ENCODE measurements at regions not wholly inside any gene's neighbourhood (a gene's known extent, or its start where the extent isn't known, plus 50 kb on each side); places are given as distances from the start of the nearest gene placed in this dataset.

- TF ChIP-seq, protein P1, sequence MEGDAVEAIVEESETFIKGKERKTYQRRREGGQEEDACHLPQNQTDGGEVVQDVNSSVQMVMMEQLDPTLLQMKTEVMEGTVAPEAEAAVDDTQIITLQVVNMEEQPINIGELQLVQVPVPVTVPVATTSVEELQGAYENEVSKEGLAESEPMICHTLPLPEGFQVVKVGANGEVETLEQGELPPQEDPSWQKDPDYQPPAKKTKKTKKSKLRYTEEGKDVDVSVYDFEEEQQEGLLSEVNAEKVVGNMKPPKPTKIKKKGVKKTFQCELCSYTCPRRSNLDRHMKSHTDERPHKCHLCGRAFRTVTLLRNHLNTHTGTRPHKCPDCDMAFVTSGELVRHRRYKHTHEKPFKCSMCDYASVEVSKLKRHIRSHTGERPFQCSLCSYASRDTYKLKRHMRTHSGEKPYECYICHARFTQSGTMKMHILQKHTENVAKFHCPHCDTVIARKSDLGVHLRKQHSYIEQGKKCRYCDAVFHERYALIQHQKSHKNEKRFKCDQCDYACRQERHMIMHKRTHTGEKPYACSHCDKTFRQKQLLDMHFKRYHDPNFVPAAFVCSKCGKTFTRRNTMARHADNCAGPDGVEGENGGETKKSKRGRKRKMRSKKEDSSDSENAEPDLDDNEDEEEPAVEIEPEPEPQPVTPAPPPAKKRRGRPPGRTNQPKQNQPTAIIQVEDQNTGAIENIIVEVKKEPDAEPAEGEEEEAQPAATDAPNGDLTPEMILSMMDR (conservative IDR thresholded peaks at IDR 0.05): no peak
- no peak for TF ChIP-seq EZH2 (IDR thresholded peaks at IDR 0.05; ENCODE audit: low read depth)
Measured at GRCh38 chr1:244234009-244234643, 183.0 kb downstream of the ZBTB18 start.

Data from PC-9 (cell line).